Activated CD8-positive, alpha-beta T cell treated with anti-CD3 and anti-CD28 coated beads, Interleukin-2, amount 10 ng/mL, durations not matched to agents 7 days and 5 days (primary cell): ENCODE measurements at regions not wholly inside any gene's neighbourhood (a gene's known extent, or its start where the extent isn't known, plus 50 kb on each side); places are given as distances from the start of the nearest gene placed in this dataset.
"Not testable (repeated sequence)": the region's sequence is repeated elsewhere in the genome, so short reads cannot be mapped to it uniquely, and the experiment has no call there.

Experiments
- ATAC-seq: fragments of 150-1000 bp; cut with Tn5 transposase; one replicate; pipeline ENCODE4 v1.10.0; 2021; ENCODE audit warnings: moderate library complexity
- CTCF ChIA-PET: fragments of 350-600 bp; sonication (Branson Sonifier 250); formaldehyde crosslinking; loops from one replicate; lab custom pipeline; 2021; ENCODE audit warnings: antibody characterized with exemption; lab: Charles Lee
- POLR2A ChIA-PET: fragments of 350-600 bp; sonication (Branson Sonifier 250); formaldehyde crosslinking; loops from one replicate; lab custom pipeline; 2021; ENCODE audit warnings: antibody characterized with exemption; lab: Charles Lee
- DNase-seq: peaks from one replicate; pipeline ENCODE4 v3.0.0-alpha.2; 2020
- H3K27ac Mint-ChIP-seq: one replicate; pipeline ENCODE4 v1.8.0; 2021; ENCODE audit warnings: mild to moderate bottlenecking, mixed read lengths
- H3K27me3 Mint-ChIP-seq: one replicate; pipeline ENCODE4 v1.8.0; 2021; ENCODE audit warnings: low read depth, mixed read lengths
- H3K36me3 Mint-ChIP-seq: one replicate; pipeline ENCODE4 v1.8.0; 2021; ENCODE audit warnings: low read depth, mixed read lengths
- H3K4me1 Mint-ChIP-seq: one replicate; pipeline ENCODE4 v1.8.0; 2021; ENCODE audit warnings: low read depth, mixed read lengths
- H3K4me3 Mint-ChIP-seq: one replicate; pipeline ENCODE4 v1.8.0; 2021; ENCODE audit warnings: mild to moderate bottlenecking, mixed read lengths
- H3K9me3 Mint-ChIP-seq: one replicate; pipeline ENCODE4 v1.8.0; 2022; ENCODE audit warnings: mixed read lengths; ENCODE audit not compliant: insufficient read depth

- H3K4me3 Mint-ChIP-seq, H3K36me3 Mint-ChIP-seq: not testable (repeated sequence)
Observed at GRCh38 chr2:21908712-21909380, 785.1 kb downstream of the TDRD15 start.

GRCh38 chr2:21910832-21911507 is 787.2 kb downstream of the TDRD15 start:
- Mint-ChIP-seq H3K4me1 (no peaks in the 10 kb centered on the region), H3K27me3 (no peaks in the 10 kb centered on the region), H3K27ac (no peak overlapping the region), H3K36me3 (no peaks in the 10 kb centered on the region), H3K4me3 (no peak overlapping the region), H3K9me3 (peaks cover 10% of the 10 kb centered on the region)
- ChIA-PET POLR2A (no interaction called here), CTCF (no interaction called here)
- no peak for DNase-seq
- no peak for ATAC-seq

More at GRCh38 chr2:21908712-21909380, 785.1 kb downstream of the TDRD15 start:
- DNase-seq, CTCF ChIA-PET, ATAC-seq, H3K27ac Mint-ChIP-seq, H3K9me3 Mint-ChIP-seq, POLR2A ChIA-PET, H3K4me1 Mint-ChIP-seq, H3K27me3 Mint-ChIP-seq: not testable (repeated sequence)

GRCh38 chr2:21912405-21912804 is 788.6 kb downstream of the TDRD15 start:
- DNase-seq (no peak), ATAC-seq (no peak)
- H3K36me3 Mint-ChIP-seq, result no peaks in the 10 kb centered on the region
- no peak overlapping the region for H3K27ac Mint-ChIP-seq
- H3K27me3 Mint-ChIP-seq, result no peaks in the 10 kb centered on the region
- POLR2A ChIA-PET, result no interaction called here
- CTCF ChIA-PET, result no interaction called here
- H3K9me3 Mint-ChIP-seq, result peaks cover 10% of the 10 kb centered on the region
- H3K4me1 Mint-ChIP-seq, result no peaks in the 10 kb centered on the region
- no peak overlapping the region for H3K4me3 Mint-ChIP-seq

GRCh38 chr2:21915201-21915600 is 791.4 kb downstream of the TDRD15 start:
- ATAC-seq (no peak), DNase-seq (no peak)
- Mint-ChIP-seq H3K4me3 (no peak overlapping the region), H3K36me3 (no peaks in the 10 kb centered on the region), H3K27me3 (no peaks in the 10 kb centered on the region), H3K4me1 (no peaks in the 10 kb centered on the region), H3K27ac (no peak overlapping the region), H3K9me3 (peaks cover 15% of the 10 kb centered on the region)
- ChIA-PET CTCF (no interaction called here), POLR2A (no interaction called here)

- Mint-ChIP-seq H3K27me3 (no peaks in the 10 kb centered on the region), H3K27ac (no peak overlapping the region), H3K4me1 (no peaks in the 10 kb centered on the region), H3K36me3 (no peaks in the 10 kb centered on the region), H3K9me3 (peaks cover 7% of the 10 kb centered on the region), H3K4me3 (no peak overlapping the region)
- no peak for DNase-seq
- ChIA-PET POLR2A (no interaction called here), CTCF (no interaction called here)
- no peak for ATAC-seq
Observed at GRCh38 chr2:21916934-21917522, 793.3 kb downstream of the TDRD15 start.

GRCh38 chr2:21920721-21921120 is 797.0 kb downstream of the TDRD15 start:
- H3K27me3 Mint-ChIP-seq, result no peaks in the 10 kb centered on the region
- POLR2A ChIA-PET, result no interaction called here
- H3K36me3 Mint-ChIP-seq, result no peaks in the 10 kb centered on the region
- DNase-seq (no peak), ATAC-seq (no peak)
- CTCF ChIA-PET, result no interaction called here
- H3K9me3 Mint-ChIP-seq, result peaks cover 15% of the 10 kb centered on the region
- no peak overlapping the region for H3K4me3 Mint-ChIP-seq
- no peak overlapping the region for H3K27ac Mint-ChIP-seq
- no peaks in the 10 kb centered on the region for H3K4me1 Mint-ChIP-seq

GRCh38 chr2:21924640-21925285 is 801.0 kb downstream of the TDRD15 start:
- Mint-ChIP-seq H3K27me3 (no peaks in the 10 kb centered on the region), H3K9me3 (peaks cover 13% of the 10 kb centered on the region)
- no peak for ATAC-seq

GRCh38 chr2:21928292-21928691 is 804.5 kb downstream of the TDRD15 start:
- H3K9me3 Mint-ChIP-seq, result peaks cover 3% of the 10 kb centered on the region
- ATAC-seq (no peak), DNase-seq (no peak)
- ChIA-PET POLR2A (no interaction called here), CTCF (no interaction called here)
- no peaks in the 10 kb centered on the region for H3K27me3 Mint-ChIP-seq
- no peak overlapping the region for H3K27ac Mint-ChIP-seq
- no peaks in the 10 kb centered on the region for H3K4me1 Mint-ChIP-seq
- H3K4me3 Mint-ChIP-seq, result no peak overlapping the region
- H3K36me3 Mint-ChIP-seq, result no peaks in the 10 kb centered on the region

More at GRCh38 chr2:21924640-21925285, 801.0 kb downstream of the TDRD15 start:
- POLR2A ChIA-PET, result no interaction called here
- CTCF ChIA-PET, result no interaction called here
- Mint-ChIP-seq H3K27ac (no peak overlapping the region), H3K36me3 (no peaks in the 10 kb centered on the region), H3K4me1 (no peaks in the 10 kb centered on the region), H3K4me3 (no peak overlapping the region)
- DNase-seq, result no peak

- DNase-seq, result no peak
- ChIA-PET CTCF (no interaction called here), POLR2A (no interaction called here)
- H3K4me3 Mint-ChIP-seq, result no peak overlapping the region
- no peaks in the 10 kb centered on the region for H3K36me3 Mint-ChIP-seq
- H3K9me3 Mint-ChIP-seq, result peaks cover 3% of the 10 kb centered on the region
- H3K27me3 Mint-ChIP-seq, result no peaks in the 10 kb centered on the region
- H3K4me1 Mint-ChIP-seq, result no peaks in the 10 kb centered on the region
- H3K27ac Mint-ChIP-seq, result no peak overlapping the region
- ATAC-seq, result no peak
Observed at GRCh38 chr2:21930226-21930625, 806.5 kb downstream of the TDRD15 start.

GRCh38 chr2:21939967-21940366 is 816.2 kb downstream of the TDRD15 start:
- H3K9me3 Mint-ChIP-seq, result peaks cover 14% of the 10 kb centered on the region
- CTCF ChIA-PET, result no interaction called here
- ATAC-seq, result no peak

GRCh38 chr2:21944536-21944935 is 820.8 kb downstream of the TDRD15 start:
- Mint-ChIP-seq H3K4me3 (no peak overlapping the region), H3K4me1 (no peaks in the 10 kb centered on the region), H3K9me3 (peaks cover 21% of the 10 kb centered on the region), H3K36me3 (no peaks in the 10 kb centered on the region), H3K27me3 (no peaks in the 10 kb centered on the region), H3K27ac (no peak overlapping the region)
- DNase-seq (no peak), ATAC-seq (no peak)
- ChIA-PET CTCF (interaction anchor here (1.1 kb wide), 1 partner anchor 11 kb away, joined by 3 read pairs; no protein-coding TSS in a partner anchor), POLR2A (no interaction called here)

More at GRCh38 chr2:21939967-21940366, 816.2 kb downstream of the TDRD15 start:
- DNase-seq, result no peak
- H3K27ac Mint-ChIP-seq, result no peak overlapping the region
- no peaks in the 10 kb centered on the region for H3K27me3 Mint-ChIP-seq
- no peak overlapping the region for H3K4me3 Mint-ChIP-seq
- POLR2A ChIA-PET, result no interaction called here
- H3K4me1 Mint-ChIP-seq, result no peaks in the 10 kb centered on the region
- H3K36me3 Mint-ChIP-seq, result no peaks in the 10 kb centered on the region

- peaks cover 19% of the 10 kb centered on the region for H3K9me3 Mint-ChIP-seq
- POLR2A ChIA-PET, result no interaction called here
Observed at GRCh38 chr2:21945658-21946057, 821.9 kb downstream of the TDRD15 start.

More at GRCh38 chr2:21945658-21946057, 821.9 kb downstream of the TDRD15 start:
- no peaks in the 10 kb centered on the region for H3K27me3 Mint-ChIP-seq
- no peak overlapping the region for H3K4me3 Mint-ChIP-seq
- CTCF ChIA-PET, result no interaction called here
- H3K36me3 Mint-ChIP-seq, result no peaks in the 10 kb centered on the region
- ATAC-seq, result no peak
- no peak overlapping the region for H3K27ac Mint-ChIP-seq
- H3K4me1 Mint-ChIP-seq, result no peaks in the 10 kb centered on the region
- DNase-seq, result no peak
